NCI-H2081 (cell line): ENCODE measurements at regions not wholly inside any gene's neighbourhood (a gene's known extent, or its start where the extent isn't known, plus 50 kb on each side); places are given as distances from the start of the nearest gene placed in this dataset.
"Not testable (repeated sequence)": the region's sequence is repeated elsewhere in the genome, so short reads cannot be mapped to it uniquely, and the experiment has no call there.

Experiments used
- DNase-seq, 2 experiments: peaks; one replicate each; lab custom pipeline; 2025; lab: John Stamatoyannopoulos, UW

DNA sequence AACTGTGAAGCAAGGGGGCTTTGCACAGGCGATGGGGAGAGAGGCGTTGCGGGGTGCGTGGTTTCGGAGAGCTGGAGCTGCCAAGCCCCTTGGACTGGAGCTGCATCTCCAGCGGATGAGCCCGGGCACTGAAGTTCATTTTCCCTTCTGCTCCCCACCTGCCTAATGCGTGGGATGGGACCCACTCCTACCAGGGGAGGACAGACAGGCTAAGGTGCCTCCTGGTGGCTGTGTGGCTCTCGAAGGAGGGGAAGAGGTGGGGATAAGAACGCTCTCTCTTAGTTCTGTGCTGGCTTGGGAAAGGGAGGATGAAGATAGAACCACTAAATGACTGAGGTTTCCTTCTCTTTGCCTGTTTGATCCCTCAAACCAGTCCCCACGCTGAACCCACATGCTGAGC lies 177.6 kb upstream of the PITRM1 start:
- DNase-seq: no peak

GRCh38 chr10:3348564-3348963 lies 176.0 kb upstream of the PITRM1 start:
- DNase-seq: no peak

- DNase-seq: no peak
Observed at GRCh38 chr10:3347413-3348182, 175.0 kb upstream of the PITRM1 start.

- no peak for DNase-seq
Observed at GRCh38 chr10:3346851-3347250, 174.3 kb upstream of the PITRM1 start.

DNA sequence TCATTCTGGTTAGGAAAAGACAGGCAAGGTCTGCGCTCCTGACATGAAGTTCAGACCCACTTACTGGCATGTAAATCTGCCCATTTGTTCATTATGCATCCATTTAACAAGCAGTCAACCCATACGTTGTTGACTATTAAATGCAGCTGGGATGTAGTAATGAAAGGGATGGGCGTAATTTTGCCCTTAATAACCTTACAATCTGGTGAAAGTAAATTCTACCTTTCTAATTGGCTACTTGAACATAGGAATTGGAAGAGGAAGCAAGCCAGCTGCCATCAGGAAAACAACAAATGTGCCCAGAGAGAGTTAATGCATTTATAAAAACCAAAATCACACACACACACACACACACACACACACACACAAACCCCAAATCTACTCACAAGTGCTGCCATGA lies 170.2 kb upstream of the PITRM1 start:
- DNase-seq: peak in 1 of 2 experiments; percentile 33

- DNase-seq: no peak
Observed at GRCh38 chr10:3340127-3340730, 167.6 kb upstream of the PITRM1 start.

GRCh38 chr10:3339531-3339950 lies 167.0 kb upstream of the PITRM1 start:
- DNase-seq: no peak

- no peak for DNase-seq
Observed at GRCh38 chr10:3339121-3339520, 166.5 kb upstream of the PITRM1 start.

- no peak for DNase-seq
Observed at GRCh38 chr10:3337741-3338140, 165.2 kb upstream of the PITRM1 start.

DNA sequence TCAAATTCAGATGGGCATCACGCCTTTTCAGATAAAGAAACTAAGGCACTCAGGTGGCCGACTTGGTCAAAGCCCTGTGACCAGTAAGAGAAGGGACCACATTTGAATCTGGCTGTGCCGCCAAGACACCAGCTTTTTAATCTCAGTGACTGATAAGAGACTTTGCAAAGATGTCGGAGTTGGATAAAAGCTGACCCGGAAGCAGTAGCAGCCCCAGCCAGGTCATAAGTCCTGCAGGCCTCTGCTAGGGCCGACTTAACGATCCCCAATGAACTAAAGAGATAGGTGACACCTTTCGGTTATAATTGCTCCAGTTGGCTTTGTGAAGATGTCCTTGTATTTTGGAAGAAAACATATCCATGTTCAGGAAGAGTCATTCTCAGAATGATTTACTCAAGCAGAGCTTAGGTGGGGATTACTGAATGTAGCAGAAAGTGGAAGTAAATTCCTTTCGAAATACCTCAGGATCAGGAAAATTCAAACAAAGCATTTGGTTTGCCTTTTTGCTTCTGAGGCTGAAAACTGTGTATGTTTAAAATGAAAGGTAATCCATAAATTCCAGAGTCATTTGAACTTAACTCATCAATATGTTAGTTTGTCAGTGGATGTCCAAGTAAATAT lies 164.2 kb upstream of the PITRM1 start:
- no peak for DNase-seq

GRCh38 chr10:3333426-3333825 lies 160.8 kb upstream of the PITRM1 start:
- no peak for DNase-seq

DNA sequence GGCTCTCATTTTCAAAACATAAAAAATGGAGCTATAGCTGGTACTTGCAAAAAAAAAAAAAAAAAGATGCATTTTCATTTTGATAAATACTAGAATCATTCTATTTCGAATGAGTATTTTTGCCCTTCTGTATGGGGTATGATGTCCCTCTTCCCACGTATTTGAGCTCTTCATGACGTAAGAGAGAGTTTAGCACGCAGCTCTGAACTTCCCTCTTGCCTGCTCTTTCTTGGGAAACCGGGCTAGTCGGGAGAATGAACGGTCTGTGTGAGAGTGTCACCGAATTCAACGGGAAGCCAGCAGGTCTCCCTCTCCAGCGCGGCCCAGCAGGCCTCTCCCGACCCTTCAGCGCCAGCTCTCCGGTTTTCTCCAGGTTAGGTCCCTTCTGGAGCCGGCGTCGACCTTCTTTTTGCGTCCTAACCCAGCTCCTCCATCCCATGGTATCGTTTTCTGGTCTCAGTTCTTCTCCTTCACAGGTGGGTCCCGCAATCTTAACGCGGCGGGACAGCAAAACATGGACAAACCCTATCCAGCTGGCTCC lies 159.2 kb upstream of the PITRM1 start:
- no peak for DNase-seq

DNA sequence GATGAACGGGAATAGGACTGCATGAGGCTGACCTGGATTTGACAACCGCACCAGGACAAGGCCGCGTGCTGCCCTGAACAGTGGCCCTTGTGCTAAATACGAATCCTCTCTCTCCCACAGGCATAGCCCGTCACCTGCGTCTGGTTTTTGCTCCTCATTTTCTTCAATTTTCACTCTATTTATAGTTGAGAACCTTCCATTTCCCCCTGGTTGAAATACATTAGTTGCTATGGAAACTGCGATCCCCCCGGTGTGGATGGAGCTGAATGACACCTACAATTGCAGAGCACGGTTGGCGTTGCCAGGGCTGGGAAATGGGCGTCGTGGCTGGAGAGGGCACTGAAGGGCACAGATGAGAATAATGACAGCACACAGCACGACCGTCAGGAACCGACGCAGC lies 158.6 kb upstream of the PITRM1 start:
- no peak for DNase-seq

DNA sequence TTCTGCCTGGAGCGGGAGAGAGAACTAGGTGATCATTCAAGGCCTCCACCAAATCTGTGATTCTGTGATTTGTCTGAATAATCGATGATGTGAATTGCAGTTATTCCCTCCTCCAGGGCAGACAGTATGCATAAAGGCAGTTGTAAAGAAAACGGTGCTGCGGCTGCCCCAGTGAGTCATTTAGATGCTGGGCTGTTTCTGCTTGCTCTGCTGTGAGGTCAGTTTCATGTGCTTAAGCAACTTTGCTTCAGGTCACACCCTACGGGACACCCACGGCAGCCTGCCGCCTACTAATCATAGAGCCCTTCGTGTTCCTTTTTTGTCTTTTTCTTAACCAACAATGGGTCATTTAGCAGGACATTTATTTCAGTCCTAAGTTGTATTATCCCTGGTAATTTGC lies 158.1 kb upstream of the PITRM1 start:
- DNase-seq: no peak

DNA sequence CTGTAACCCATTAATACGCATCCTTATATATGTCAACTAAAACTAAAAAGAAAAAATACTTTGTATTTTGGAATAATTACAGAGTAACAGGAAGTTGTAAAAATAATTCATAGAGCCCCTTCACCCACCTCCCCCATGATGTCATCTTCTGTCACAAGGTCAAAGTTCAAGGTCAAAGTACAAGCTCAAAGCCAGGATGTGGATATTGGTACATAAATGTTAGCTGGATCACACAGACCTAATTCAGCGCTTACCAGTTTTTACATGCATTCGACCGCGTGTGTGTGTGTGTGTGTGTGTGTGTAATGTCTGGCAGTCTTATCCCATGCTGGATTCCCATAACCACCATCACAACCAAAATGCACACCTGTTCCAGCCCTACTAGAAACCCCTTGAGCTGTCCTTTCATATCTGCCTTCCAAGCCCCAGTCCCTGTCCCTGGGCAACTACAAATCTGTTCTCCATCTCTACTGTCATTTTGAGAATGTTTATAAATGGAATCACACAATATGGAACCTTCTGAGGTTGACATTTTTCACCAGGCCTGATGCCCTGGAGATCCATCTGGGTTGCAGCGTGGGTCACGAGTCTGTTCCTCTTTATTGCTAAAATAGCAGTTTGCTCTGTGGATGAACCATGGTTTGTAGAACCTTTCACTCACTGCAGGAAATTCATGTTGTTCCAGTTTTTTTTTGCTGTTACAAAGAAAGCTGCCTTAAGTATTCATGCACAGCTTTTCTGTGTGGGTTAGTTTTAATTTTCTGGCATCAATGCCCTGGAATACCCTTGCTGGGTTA lies 153.6 kb upstream of the PITRM1 start:
- DNase-seq: no peak

DNA sequence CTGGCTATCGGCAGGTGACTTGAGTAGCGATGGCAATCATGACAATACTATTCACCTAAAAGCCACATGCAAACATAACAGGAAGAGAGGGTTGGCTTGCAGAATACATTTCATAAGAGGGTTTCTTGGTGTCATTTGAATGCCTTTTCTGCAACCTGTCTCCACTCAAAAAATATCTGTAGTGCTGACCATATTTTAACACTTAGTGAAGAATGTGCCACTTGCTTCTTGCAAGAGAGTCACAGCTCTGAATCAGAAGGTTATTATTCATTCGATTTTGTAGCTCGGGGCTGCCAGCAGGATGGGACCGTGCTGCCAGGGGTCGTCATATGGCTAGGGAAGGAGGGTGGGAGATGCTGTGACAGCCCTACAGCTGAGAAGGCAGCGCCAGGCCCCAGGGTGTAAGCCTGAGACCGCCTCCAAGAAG lies 152.0 kb upstream of the PITRM1 start:
- no peak for DNase-seq

- DNase-seq: no peak
Observed at GRCh38 chr10:3323865-3324498, 151.4 kb upstream of the PITRM1 start.

DNA sequence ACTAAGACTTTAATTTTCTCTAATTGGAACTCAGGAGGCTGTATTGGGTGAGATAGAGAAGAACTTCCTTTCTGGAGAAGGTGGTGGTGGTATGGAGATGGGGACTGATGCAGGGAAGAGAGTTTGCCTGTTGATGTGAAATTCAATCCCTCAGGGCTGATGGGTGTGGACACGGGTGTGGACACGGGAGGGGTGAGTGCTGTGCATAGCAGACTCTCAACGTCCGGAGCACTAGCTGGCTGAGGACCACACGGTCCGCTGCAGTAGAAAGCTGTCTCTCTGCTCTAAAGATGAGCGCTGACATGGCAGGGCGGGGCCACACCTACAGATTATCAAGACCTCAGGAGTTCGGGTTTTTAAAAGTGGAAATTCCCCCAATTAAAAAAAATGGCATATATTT lies 148.5 kb upstream of the PITRM1 start:
- DNase-seq: no peak

DNA sequence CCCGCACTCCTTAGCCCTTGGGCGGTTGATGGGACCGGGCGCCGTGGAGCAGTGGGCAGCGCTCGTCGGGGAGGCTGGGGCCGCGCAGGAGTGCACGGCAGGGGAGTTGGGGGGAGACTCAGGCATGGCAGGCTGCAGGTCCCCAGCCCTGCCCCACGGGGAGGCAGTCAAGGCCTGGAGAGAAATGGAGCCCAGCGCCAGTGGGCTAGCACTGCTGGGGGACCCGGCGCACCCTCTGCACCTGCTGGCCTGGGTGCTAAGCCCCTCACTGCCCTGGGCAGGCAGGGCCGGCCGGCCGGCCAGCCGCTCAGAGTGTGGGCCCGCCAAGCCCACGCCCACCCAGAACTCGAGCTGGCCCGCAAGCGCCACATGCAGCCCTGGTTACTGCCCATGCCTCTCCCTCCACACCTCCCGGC lies 147.2 kb upstream of the PITRM1 start:
- no peak for DNase-seq

GRCh38 chr10:3318480-3318807 lies 145.9 kb upstream of the PITRM1 start:
- not testable (repeated sequence) for DNase-seq

DNA sequence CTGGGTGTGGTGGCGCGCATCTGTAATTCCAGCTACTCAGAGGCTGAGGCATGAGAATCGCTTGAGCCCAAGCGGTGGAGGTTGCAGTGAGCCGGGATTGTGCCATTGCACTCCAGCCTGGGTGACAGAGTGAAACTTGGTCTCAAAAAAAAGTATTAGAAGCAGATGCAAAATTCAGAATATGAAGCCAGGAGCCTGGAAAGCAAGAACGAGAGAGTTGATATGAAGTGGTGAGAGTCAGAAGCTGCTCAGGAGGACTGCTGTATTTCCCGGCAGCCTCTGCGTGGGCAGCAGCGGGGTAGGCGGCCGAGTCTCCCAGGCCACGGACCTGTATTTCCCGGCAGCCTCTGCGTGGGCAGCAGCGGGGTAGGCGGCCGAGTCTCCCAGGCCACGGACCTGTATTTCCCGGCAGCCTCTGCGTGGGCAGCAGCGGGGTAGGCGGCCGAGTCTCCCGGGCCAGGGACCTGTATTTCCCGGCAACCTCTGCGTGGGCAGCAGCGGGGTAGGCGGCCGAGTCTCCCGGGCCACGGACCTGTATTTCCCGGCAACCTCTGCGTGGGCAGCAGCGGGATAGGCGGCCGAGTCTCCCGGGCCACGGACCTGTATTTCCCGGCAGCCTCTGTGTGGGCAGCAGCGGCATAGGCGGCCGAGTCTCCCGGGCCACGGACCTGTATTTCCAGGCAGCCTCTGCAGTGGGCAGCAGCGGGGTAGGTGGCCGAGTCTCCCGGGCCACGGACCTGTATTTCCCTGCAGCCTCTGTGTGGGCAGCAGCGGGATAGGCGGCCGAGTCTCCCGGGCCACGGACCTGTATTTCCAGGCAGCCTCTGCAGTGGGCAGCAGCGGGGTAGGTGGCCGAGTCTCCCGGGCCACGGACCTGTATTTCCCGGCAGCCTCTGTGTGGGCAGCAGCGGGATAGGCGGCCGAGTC lies 145.2 kb upstream of the PITRM1 start:
- not testable (repeated sequence) for DNase-seq
